ENCODE measurements at regions not wholly inside any gene's neighbourhood (a gene's known extent, or its start where the extent isn't known, plus 50 kb on each side); places are given as distances from the start of the nearest gene placed in this dataset.
"Not testable (repeated sequence)": the region's sequence is repeated elsewhere in the genome, so short reads cannot be mapped to it uniquely, and the experiment has no call there.

- DNase-seq (ENCODE audit: low read depth in 4 of 4, low spot score in 3 of 4) = no peak
Measured at GRCh38 chr2:129480790-129481189, 498.7 kb upstream of the RAB6C start.

- no peak for DNase-seq (ENCODE audit: low read depth in 4 of 4, low spot score in 3 of 4)
Measured at GRCh38 chr2:129481306-129482219, 497.9 kb upstream of the RAB6C start.

- no peak for DNase-seq (ENCODE audit: low read depth in 4 of 4, low spot score in 3 of 4)
Measured at GRCh38 chr2:129482626-129483025, 496.8 kb upstream of the RAB6C start.

DNA sequence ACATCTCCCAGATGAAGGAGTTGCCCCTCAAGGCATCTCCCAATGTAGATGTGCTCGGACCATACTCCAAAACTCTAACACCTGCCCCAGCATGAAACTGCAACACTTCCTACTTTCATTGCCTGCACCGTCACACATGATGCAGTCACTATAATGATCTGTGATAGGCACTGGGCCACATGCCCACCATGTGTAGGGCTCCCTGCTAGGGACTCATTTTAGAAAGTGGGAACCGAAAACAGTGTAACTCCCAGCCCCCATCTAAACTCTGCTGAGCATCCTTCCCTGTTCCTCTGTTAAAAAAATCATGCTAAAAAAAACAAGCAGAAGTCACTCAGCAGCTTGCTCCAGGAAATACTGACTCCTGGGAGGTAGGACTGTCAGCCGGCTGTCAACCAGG lies 496.1 kb upstream of the RAB6C start:
- no peak for DNase-seq (ENCODE audit: low read depth in 4 of 4, low spot score in 3 of 4)

DNA sequence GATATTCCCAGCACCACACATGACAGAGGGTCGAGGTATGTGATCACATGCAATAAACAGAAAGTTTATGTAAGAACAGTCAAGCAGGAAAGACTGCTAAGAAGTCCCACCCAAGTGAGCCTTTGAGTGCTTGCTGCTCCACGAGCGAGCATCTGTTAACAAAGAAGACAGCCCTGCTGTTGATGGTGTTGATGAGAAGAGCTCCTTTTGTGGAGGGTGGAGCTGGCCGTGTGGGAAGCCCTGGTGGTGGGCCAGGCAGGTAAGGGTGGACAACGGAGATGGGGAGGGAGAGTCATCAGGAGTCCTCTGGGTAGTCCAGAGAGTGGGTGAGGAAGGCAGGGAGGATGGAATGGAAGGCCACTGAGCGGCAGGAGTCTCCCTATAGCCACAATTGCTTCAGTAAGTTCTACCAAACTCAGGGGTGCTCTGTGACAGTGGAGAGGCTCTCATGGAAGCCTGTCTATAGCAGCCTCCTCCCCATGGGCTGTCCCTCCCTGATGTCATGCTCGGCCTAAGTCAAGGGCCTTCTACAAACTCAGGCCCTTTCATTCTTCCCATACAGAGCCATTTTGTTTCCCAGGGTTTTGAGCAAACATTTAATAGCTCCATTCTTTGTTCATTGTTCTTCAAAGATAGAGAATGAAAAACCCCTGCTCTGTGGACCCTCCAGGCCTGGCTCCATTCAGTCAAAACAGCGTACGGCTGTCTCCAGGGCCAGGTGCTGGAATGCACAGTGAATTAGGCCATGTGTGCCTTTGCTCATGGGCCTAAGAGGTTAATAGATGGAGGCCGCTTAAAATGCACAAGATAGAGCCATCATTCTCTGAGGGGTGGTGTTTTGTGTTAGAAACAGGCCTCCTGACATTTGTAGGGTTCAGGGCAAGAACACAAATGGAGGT lies 494.2 kb upstream of the RAB6C start:
- no peak for DNase-seq (ENCODE audit: low read depth in 4 of 4, low spot score in 3 of 4)

DNA sequence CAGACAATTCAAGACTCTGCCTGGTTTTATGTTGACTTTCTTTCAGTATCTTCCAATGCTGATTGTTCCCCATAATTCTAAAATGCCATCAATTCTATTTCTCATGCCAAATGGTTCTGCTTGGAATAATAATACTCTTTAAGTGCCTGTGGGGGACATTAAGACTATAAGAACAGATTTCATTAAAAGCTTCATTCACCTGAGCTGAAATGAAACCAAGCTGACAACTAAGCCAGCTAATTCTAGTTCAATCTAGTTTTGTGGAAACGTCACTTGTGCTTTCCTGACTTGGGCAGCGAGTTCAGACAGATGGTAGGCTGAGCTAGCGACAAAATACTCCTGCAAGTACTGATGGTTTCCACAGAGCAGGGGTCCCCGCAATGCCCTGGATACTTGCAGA lies 491.1 kb upstream of the RAB6C start:
- no peak for DNase-seq (ENCODE audit: low read depth in 4 of 4, low spot score in 3 of 4)

DNA sequence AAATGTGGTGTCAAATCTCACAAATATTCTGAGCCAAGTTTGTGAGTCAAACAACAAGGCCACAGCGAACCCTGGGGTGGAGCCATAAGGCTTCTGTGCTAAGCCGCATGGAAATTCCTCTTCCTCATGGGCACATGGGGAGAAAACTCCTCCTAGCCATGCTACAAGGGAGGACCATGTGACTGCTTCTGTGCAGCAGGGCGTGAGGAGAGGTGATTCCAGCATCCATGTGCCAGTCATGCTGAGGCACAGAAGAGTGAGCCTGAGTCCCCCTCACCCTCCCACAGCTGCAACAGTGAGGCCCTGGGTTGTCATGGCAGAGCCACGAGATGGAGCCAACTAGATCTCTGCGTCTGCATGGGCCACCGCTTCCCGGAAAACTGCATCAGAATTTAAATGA lies 488.8 kb upstream of the RAB6C start:
- DNase-seq (ENCODE audit: low read depth in 4 of 4, low spot score in 3 of 4) = peak in 2 of 4 donors; percentile 18 to 27

GRCh38 chr2:129491308-129491707 lies 488.2 kb upstream of the RAB6C start:
- DNase-seq (ENCODE audit: low read depth in 4 of 4, low spot score in 3 of 4) = no peak

DNA sequence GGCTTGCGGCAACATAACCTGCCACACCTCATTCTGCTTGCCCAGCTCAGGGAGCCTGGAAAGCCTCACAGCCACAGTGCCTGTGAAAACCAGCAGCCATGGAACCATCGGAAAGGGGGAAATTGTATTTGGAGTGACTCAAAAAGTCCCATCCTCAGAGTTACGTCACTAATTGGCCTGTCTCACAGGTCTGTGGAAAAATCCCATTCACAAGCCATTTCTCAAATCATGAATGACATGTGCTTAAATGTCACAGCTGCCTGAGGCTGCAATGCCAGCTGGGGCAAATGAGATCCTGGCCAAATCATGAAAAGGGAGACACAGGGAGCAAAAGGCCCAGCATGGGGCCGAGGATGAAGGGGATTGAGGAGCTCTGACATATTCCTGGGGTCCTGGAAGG lies 486.9 kb upstream of the RAB6C start:
- DNase-seq (ENCODE audit: low read depth in 4 of 4, low spot score in 3 of 4) = no peak

DNA sequence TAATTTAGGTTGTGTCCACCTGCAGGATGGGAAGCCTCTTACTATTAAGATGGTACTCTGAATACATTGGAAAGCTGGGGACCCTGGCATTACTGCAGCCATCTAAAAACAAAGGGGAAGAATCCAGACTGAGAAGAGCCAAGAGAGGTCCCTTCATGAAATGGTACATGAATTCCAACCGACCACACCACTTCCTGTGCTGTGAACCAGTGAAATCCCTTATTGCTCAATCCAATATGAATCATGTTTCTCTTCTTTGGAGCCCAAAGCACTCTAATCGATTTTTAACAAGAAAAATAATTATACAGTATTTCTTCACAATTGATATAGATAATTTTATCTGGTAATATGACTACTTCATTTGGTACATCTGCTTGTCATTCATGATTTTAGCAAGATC lies 479.7 kb upstream of the RAB6C start:
- DNase-seq (ENCODE audit: low read depth in 4 of 4, low spot score in 3 of 4) = no peak

GRCh38 chr2:129502781-129503180 lies 476.7 kb upstream of the RAB6C start:
- no peak for DNase-seq (ENCODE audit: low read depth in 4 of 4, low spot score in 3 of 4)

- DNase-seq (ENCODE audit: low read depth in 4 of 4, low spot score in 3 of 4) = no peak
Measured at GRCh38 chr2:129504646-129505045, 474.8 kb upstream of the RAB6C start.

- no peak for DNase-seq (ENCODE audit: low read depth in 4 of 4, low spot score in 3 of 4)
Measured at GRCh38 chr2:129518937-129519336, 460.5 kb upstream of the RAB6C start.

- not testable (repeated sequence) for DNase-seq (ENCODE audit: low read depth in 4 of 4, low spot score in 3 of 4)
Measured at GRCh38 chr2:129532158-129532557, 447.3 kb upstream of the RAB6C start.

DNA sequence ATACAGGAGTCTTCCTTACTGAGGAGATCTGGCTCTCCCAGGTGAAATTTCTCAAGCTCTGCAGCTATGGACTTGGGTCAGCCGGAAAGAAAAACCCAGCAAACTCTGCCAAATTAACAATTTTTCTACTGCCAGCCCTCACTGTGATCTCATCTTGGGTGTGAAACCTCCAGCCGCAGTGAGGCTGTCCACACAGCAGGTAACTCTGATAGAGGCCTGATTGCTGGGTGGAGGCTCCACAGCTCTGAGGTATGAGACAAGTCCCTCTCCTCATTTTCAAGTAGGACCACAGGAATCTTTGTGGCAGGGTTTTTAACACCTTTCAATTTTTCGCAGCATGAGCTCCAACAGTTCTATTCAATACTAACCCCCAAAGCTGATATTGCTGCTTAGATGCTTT lies 430.6 kb upstream of the RAB6C start:
- no peak for DNase-seq (ENCODE audit: low read depth in 4 of 4, low spot score in 3 of 4)

- DNase-seq (ENCODE audit: low read depth in 4 of 4, low spot score in 3 of 4) = no peak
Measured at GRCh38 chr2:129550536-129550935, 428.9 kb upstream of the RAB6C start.

- no peak for DNase-seq (ENCODE audit: low read depth in 4 of 4, low spot score in 3 of 4)
Measured at GRCh38 chr2:129554373-129554772, 425.1 kb upstream of the RAB6C start.

DNA sequence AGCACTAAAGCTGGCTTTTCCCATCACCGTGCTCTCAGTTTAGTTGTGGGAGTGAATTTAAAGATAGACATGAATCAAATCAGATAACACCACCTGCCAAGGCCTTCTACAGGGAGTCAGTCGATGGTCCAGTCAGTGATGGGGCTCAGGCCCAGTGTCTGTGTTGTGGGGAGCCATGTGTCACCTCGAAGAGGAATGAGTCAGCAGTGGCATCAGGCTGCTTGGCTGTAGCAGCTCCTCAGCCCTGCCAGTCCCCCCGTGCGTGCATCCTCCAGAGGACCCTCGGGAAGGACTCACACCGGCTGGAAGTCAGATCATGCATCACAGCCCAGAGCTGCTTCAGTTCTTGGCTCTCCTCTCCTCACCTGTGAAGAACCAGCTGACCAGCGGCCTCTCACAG lies 420.4 kb upstream of the RAB6C start:
- no peak for DNase-seq (ENCODE audit: low read depth in 4 of 4, low spot score in 3 of 4)

- no peak for DNase-seq (ENCODE audit: low read depth in 4 of 4, low spot score in 3 of 4)
Measured at GRCh38 chr2:129565551-129566109, 413.8 kb upstream of the RAB6C start.

DNA sequence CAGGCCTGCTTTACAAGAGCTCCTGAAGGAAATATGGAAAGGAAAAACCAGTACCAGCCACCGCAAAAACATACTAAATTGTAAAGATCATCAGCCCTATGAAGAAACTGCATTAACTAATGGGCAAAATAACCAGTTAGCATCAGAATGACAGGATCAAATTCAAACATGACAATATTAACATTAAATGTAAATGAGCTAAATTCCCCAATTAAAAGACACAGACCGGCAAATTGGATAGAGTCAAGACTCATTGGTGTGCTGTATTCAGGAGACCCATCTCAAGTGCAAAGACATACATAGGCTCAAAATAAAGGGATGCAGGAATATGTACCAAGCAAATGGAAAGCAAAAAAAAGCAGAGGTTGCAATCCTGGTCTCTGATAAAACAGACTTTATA lies 408.7 kb upstream of the RAB6C start:
- DNase-seq (ENCODE audit: low read depth in 4 of 4, low spot score in 3 of 4) = not testable (repeated sequence)

GRCh38 chr2:129575431-129575830 lies 404.0 kb upstream of the RAB6C start:
- DNase-seq (ENCODE audit: low read depth in 4 of 4, low spot score in 3 of 4) = no peak
